K562 (cell line): ENCODE measurements at regions not wholly inside any gene's neighbourhood (a gene's known extent, or its start where the extent isn't known, plus 50 kb on each side); places are given as distances from the start of the nearest gene placed in this dataset.

ENCODE experiments used
- ATAC-seq: fragments of 200-7000 bp; cut with Tn5 transposase; 3 replicates; pipeline ENCODE4 v1.9.1; 2020; ENCODE audit warnings: moderate library complexity
- BruUV-seq: library from RNA; stranded (reverse); fragments of 400-500 nt; replicated peaks from 2 replicates; lab custom pipeline; 2021; lab: Mats Ljungman, UMichigan
- CTCF ChIA-PET: fragments of 300-600 bp; formaldehyde crosslinking; extraction: SDS; loops from one replicate; lab custom pipeline; 2021; ENCODE audit warnings: low intra/inter-chr PET ratio; lab: Yijun Ruan, JAX
- POLR2A ChIA-PET: fragments of 300-600, 350-650 bp; sonication (Branson Sonifier 250); formaldehyde crosslinking; extraction: SDS; loops from one replicate; lab custom pipeline; 2021; ENCODE audit warnings: antibody characterized with exemption, inconsistent platforms; lab: Yijun Ruan, JAX
- DNase-seq, 4 experiments: peaks; one replicate each; pipeline versions ENCODE4 v3.0.0 to v3.0.0-alpha.2; 2011 to 2018; ENCODE audit warnings: low spot score in 3 of 4, mixed read lengths in 3 of 4; ENCODE audit errors: extremely low read depth in 1 of 4
- FAIRE-seq: peaks from 2 replicates; lab custom pipeline; 2011; peaks lifted over from hg19 to GRCh38; lab: Jason Lieb, UNC
- H2AFZ ChIP-seq: 2 replicates; pipeline ENCODE4 v1.6.0; 2011; ENCODE audit warnings: low read depth, low read length, control low read depth, inconsistent platforms
- H3K27ac ChIP-seq: fragments of 200-600 bp; 3 replicates; pipeline ENCODE4 v1.8.0; 2011; ENCODE audit warnings: low read depth, mild to moderate bottlenecking, control low read depth, inconsistent platforms, low read length, moderate library complexity, mixed read lengths; ENCODE audit errors: extremely low read depth
- H3K27me3 ChIP-seq, 2 experiments: fragments of 300-600 bp in 1 of 2; 2 replicates in 1 of 2; 3 replicates in 1 of 2; pipeline versions ENCODE4 v1.6.0 to v1.8.0; 2011; ENCODE audit warnings: inconsistent platforms in 2 of 2, low read length in 2 of 2, mild to moderate bottlenecking in 1 of 2, mixed read lengths in 1 of 2, moderate library complexity in 1 of 2; ENCODE audit not compliant: control insufficient read depth in 2 of 2, insufficient read depth in 2 of 2
- H3K36me3 ChIP-seq: fragments of 300-600 bp; 3 replicates; pipeline ENCODE4 v1.8.0; 2011; ENCODE audit warnings: mild to moderate bottlenecking, low read length, inconsistent platforms; ENCODE audit not compliant: control insufficient read depth, insufficient read depth
- H3K4me1 ChIP-seq, 2 experiments: fragments of 200-600 bp in 1 of 2; replicated peaks in 1 of 2; 2 replicates in 1 of 2; 3 replicates in 1 of 2; pipeline versions ENCODE4 v1.5.1 to v1.8.0; 2011; ENCODE audit warnings: inconsistent platforms in 2 of 2, low read length in 2 of 2, mild to moderate bottlenecking in 1 of 2, mixed read lengths in 1 of 2, moderate library complexity in 1 of 2; ENCODE audit not compliant: control insufficient read depth in 2 of 2, insufficient read depth in 2 of 2
- H3K4me2 ChIP-seq: 2 replicates; pipeline ENCODE4 v1.6.1; 2011; ENCODE audit warnings: low read length, control low read depth, inconsistent platforms, mixed read lengths; ENCODE audit not compliant: insufficient read depth
- H3K4me3 ChIP-seq: fragments of 200-600 bp; sonication (generic), shearing (Covaris generic); 2 replicates; pipeline ENCODE4 v1.5.1; 2016; ENCODE audit warnings: control low read depth, inconsistent platforms
- H3K79me2 ChIP-seq: fragments of 200-600 bp; 3 replicates; pipeline ENCODE4 v1.8.0; 2011; ENCODE audit warnings: low read length, inconsistent platforms; ENCODE audit not compliant: control insufficient read depth, insufficient read depth
- H3K9ac ChIP-seq, 2 experiments: 2 replicates each; pipeline versions ENCODE4 v1.6.0 to v1.6.1; 2011; ENCODE audit warnings: low read depth in 2 of 2, low read length in 2 of 2, control low read depth in 1 of 2, inconsistent platforms in 1 of 2, mild to moderate bottlenecking in 1 of 2, mixed read lengths in 1 of 2; ENCODE audit not compliant: insufficient read depth in 1 of 2
- H3K9me1 ChIP-seq: one replicate; pipeline ENCODE4 v1.6.0; 2011; ENCODE audit warnings: inconsistent platforms, mild to moderate bottlenecking, low read length, moderate library complexity; ENCODE audit not compliant: control insufficient read depth, insufficient read depth
- H3K9me3 ChIP-seq: replicated peaks from 2 replicates; pipeline ENCODE4 v1.5.1; 2011; ENCODE audit warnings: low read depth, low read length, inconsistent platforms; ENCODE audit not compliant: control insufficient read depth, insufficient read depth
- H4K20me1 ChIP-seq: replicated peaks from 2 replicates; pipeline ENCODE4 v1.6.1; 2011; ENCODE audit warnings: low read length, inconsistent platforms, mixed read lengths; ENCODE audit not compliant: control insufficient read depth, insufficient read depth
- RBM25 ChIP-seq: fragments of 200-400 bp; formaldehyde crosslinking; IDR thresholded peaks from 2 replicates; pipeline ENCODE4 v1.6.1; 2018; ENCODE audit warnings: low read length, low read depth, moderate library complexity; ENCODE audit not compliant: severe bottlenecking
- WGBS: fragments of 100-300 bp; shearing (Covaris generic); methylation state at CpG from one replicate; pipeline ENCODE4 v1.1.6; 2016; ENCODE audit warnings: low coverage, mixed read lengths; ENCODE audit not compliant: insufficient coverage; ENCODE audit errors: missing lambda C conversion rate; 5-methylcytosine and 5-hydroxymethylcytosine counted together
- in situ Hi-C: fragments of 300-500 bp; cut with MboI; formaldehyde crosslinking; loops from 4 replicates; pipeline ENCODE4 v1.15.0; 2018; ENCODE audit warnings: inconsistent platforms, mixed read lengths
- intact Hi-C: fragments of 100-400 bp; cut with micrococcal nuclease; formaldehyde crosslinking; loops from 2 replicates; pipeline ENCODE4 v1.14.2; 2022
- TF ChIP-seq, protein P1 (sequence below): sonication (generic); formaldehyde crosslinking; IDR thresholded peaks from 2 replicates; pipeline ENCODE4 v1.8.1; 2023; ENCODE audit warnings: mild to moderate bottlenecking, missing genetic modification reagents
- TF ChIP-seq, protein P2 (sequence below): sonication (generic); formaldehyde crosslinking; IDR thresholded peaks from 2 replicates; pipeline ENCODE4 v1.8.1; 2022; ENCODE audit warnings: missing genetic modification reagents

DNA sequence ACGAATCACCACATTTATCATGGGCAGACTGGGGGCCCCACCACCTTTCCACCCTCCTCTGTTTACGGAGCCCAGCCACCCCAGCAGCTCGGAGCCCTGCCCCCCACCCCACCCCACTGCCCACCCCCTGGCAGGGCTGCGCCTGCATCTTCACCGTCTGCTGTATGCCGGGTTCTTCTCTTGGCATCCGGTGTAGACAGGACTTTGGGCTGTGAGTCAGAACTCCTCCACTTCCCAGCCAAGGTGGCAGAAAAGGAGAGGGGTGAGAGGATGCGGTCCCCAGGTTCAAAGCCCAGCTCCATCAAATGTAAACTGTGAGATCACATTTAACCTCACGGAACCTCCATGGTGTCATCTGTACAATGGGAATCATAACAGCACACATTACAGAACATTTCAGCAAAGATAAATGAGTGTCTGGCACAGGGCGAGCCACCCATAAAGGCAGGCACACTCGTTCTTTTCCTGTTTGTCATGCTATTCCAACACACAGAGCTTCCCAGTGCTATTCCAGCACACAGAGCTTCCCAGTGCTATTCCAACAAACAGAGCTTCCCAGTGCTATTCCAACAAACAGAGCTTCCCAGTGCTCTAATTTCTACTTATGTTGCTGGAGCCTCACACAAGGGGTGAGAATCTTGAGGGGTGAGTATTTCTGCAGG, 292.7 kb upstream of the RTL1 start:
- Histone ChIP-seq H3K27me3 (peaks cover 3 to 40% of the 10 kb centered on the region in 2 experiments; a peak in 3 of 5 replicates), H3K9me3 (no peaks in the 10 kb centered on the region), H3K79me2 (no peaks in the 10 kb centered on the region), H3K9ac (no peak overlapping the region), H3K4me3 (no peak overlapping the region), H4K20me1 (no peaks in the 10 kb centered on the region), H3K36me3 (no peaks in the 10 kb centered on the region), H3K9me1 (no peaks in the 10 kb centered on the region), H2AFZ (no peak overlapping the region), H3K4me2 (no peak overlapping the region), H3K4me1 (peaks cover 0 to 4% of the 10 kb centered on the region in 2 experiments; a peak in 3 of 5 replicates), H3K27ac (no peak overlapping the region)
- ChIA-PET CTCF (no interaction called here), POLR2A (no interaction called here)
- 7% methylated on average over 7 of the region's 11 CpGs for WGBS
- in situ Hi-C loops (no loop called here), intact Hi-C loops (no loop called here)
- ATAC-seq = no peak
- FAIRE-seq = no peak
- no TSS peak for BruUV-seq
- DNase-seq = no peak
- TF ChIP-seq, protein P1, sequence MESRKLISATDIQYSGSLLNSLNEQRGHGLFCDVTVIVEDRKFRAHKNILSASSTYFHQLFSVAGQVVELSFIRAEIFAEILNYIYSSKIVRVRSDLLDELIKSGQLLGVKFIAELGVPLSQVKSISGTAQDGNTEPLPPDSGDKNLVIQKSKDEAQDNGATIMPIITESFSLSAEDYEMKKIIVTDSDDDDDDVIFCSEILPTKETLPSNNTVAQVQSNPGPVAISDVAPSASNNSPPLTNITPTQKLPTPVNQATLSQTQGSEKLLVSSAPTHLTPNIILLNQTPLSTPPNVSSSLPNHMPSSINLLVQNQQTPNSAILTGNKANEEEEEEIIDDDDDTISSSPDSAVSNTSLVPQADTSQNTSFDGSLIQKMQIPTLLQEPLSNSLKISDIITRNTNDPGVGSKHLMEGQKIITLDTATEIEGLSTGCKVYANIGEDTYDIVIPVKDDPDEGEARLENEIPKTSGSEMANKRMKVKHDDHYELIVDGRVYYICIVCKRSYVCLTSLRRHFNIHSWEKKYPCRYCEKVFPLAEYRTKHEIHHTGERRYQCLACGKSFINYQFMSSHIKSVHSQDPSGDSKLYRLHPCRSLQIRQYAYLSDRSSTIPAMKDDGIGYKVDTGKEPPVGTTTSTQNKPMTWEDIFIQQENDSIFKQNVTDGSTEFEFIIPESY (CRISPR knock-in tag) = no peak
- TF ChIP-seq, protein P2, sequence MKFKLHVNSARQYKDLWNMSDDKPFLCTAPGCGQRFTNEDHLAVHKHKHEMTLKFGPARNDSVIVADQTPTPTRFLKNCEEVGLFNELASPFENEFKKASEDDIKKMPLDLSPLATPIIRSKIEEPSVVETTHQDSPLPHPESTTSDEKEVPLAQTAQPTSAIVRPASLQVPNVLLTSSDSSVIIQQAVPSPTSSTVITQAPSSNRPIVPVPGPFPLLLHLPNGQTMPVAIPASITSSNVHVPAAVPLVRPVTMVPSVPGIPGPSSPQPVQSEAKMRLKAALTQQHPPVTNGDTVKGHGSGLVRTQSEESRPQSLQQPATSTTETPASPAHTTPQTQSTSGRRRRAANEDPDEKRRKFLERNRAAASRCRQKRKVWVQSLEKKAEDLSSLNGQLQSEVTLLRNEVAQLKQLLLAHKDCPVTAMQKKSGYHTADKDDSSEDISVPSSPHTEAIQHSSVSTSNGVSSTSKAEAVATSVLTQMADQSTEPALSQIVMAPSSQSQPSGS (CRISPR knock-in tag) = no peak
- peak; percentile 4 for TF ChIP-seq RBM25
- TF ChIP-seq, all 486 proteins: peak for 1
